SJCRH30 (cell line): ENCODE measurements at regions not wholly inside any gene's neighbourhood (a gene's known extent, or its start where the extent isn't known, plus 50 kb on each side); places are given as distances from the start of the nearest gene placed in this dataset.
A peak's percentile ranks its signal among the peaks of the same experiment; 100 is the strongest.
"Not testable (repeated sequence)": the region's sequence is repeated elsewhere in the genome, so short reads cannot be mapped to it uniquely, and the experiment has no call there.

Source experiments
- DNase-seq, 2 experiments: peaks; one replicate each; pipeline ENCODE4 v3.0.0-alpha.2; 2015 to 2020
- H3K27ac ChIP-seq: fragments of 250-450 bp; sonication (Bioruptor Pico); 2 replicates; pipeline ENCODE4 v1.5.1; 2020; ENCODE audit warnings: mild to moderate bottlenecking, moderate library complexity
- H3K27me3 ChIP-seq: fragments of 250-450 bp; sonication (Bioruptor Pico); 2 replicates; pipeline ENCODE4 v1.5.1; 2020; ENCODE audit warnings: mild to moderate bottlenecking, moderate library complexity
- H3K36me3 ChIP-seq: fragments of 250-450 bp; sonication (Bioruptor Pico); 2 replicates; pipeline ENCODE4 v1.5.1; 2020; ENCODE audit warnings: mild to moderate bottlenecking, moderate library complexity
- H3K4me1 ChIP-seq: fragments of 250-450 bp; sonication (Bioruptor Pico); 2 replicates; pipeline ENCODE4 v1.5.1; 2020; ENCODE audit warnings: mild to moderate bottlenecking, moderate library complexity
- H3K4me3 ChIP-seq: fragments of 250-450 bp; sonication (Bioruptor Pico); 2 replicates; pipeline ENCODE4 v1.5.1; 2020; ENCODE audit warnings: mild to moderate bottlenecking, moderate library complexity
- H3K9me3 ChIP-seq: fragments of 250-450 bp; sonication (Bioruptor Pico); replicated peaks from 2 replicates; pipeline ENCODE4 v1.5.1; 2020; ENCODE audit warnings: mild to moderate bottlenecking, moderate library complexity

- DNase-seq = peak; percentile 43 to 53
- H3K4me3 ChIP-seq = no peak overlapping the region
- peak overlapping the region; percentile 37 for H3K27ac ChIP-seq
- H3K9me3 ChIP-seq = no peaks in the 10 kb centered on the region
- peaks cover 29% of the 10 kb centered on the region for H3K4me1 ChIP-seq
- no peaks in the 10 kb centered on the region for H3K27me3 ChIP-seq
- H3K36me3 ChIP-seq = no peaks in the 10 kb centered on the region
Measured at GRCh38 chr6:14882394-14883026, 363.4 kb upstream of the JARID2 start.

- H3K9me3 ChIP-seq = no peaks in the 10 kb centered on the region
- peaks cover 24% of the 10 kb centered on the region for H3K4me1 ChIP-seq
- H3K27me3 ChIP-seq = no peaks in the 10 kb centered on the region
- DNase-seq = peak; percentile 77 to 88
- no peak overlapping the region for H3K4me3 ChIP-seq
- H3K27ac ChIP-seq = peak overlapping the region; percentile 51
- no peaks in the 10 kb centered on the region for H3K36me3 ChIP-seq
Measured at GRCh38 chr6:14883921-14884320, 361.9 kb upstream of the JARID2 start.

GRCh38 chr6:14885498-14885897 lies 360.4 kb upstream of the JARID2 start:
- H3K9me3 ChIP-seq = no peaks in the 10 kb centered on the region
- H3K4me1 ChIP-seq = peaks cover 24% of the 10 kb centered on the region
- no peak overlapping the region for H3K4me3 ChIP-seq
- H3K36me3 ChIP-seq = no peaks in the 10 kb centered on the region
- no peak overlapping the region for H3K27ac ChIP-seq
- no peaks in the 10 kb centered on the region for H3K27me3 ChIP-seq
- DNase-seq = no peak

GRCh38 chr6:14887181-14887580 lies 358.7 kb upstream of the JARID2 start:
- H3K4me3 ChIP-seq = no peak overlapping the region
- no peaks in the 10 kb centered on the region for H3K36me3 ChIP-seq

GRCh38 chr6:14887986-14888574 lies 357.8 kb upstream of the JARID2 start:
- Histone ChIP-seq H3K9me3 (no peaks in the 10 kb centered on the region), H3K36me3 (no peaks in the 10 kb centered on the region), H3K4me3 (no peak overlapping the region), H3K27me3 (no peaks in the 10 kb centered on the region), H3K4me1 (peaks cover 10% of the 10 kb centered on the region), H3K27ac (no peak overlapping the region)
- no peak for DNase-seq

More at GRCh38 chr6:14887181-14887580, 358.7 kb upstream of the JARID2 start:
- DNase-seq = no peak
- Histone ChIP-seq H3K27me3 (no peaks in the 10 kb centered on the region), H3K27ac (no peak overlapping the region), H3K4me1 (peaks cover 19% of the 10 kb centered on the region), H3K9me3 (no peaks in the 10 kb centered on the region)

- no peaks in the 10 kb centered on the region for H3K27me3 ChIP-seq
- H3K4me3 ChIP-seq = no peak overlapping the region
- H3K9me3 ChIP-seq = no peaks in the 10 kb centered on the region
- peaks cover 5% of the 10 kb centered on the region for H3K4me1 ChIP-seq
- H3K36me3 ChIP-seq = no peaks in the 10 kb centered on the region
- DNase-seq = no peak
- no peak overlapping the region for H3K27ac ChIP-seq
Measured at GRCh38 chr6:14888575-14889000, 357.3 kb upstream of the JARID2 start.

GRCh38 chr6:14889188-14889587 lies 356.7 kb upstream of the JARID2 start:
- Histone ChIP-seq H3K27me3 (no peaks in the 10 kb centered on the region), H3K4me3 (no peak overlapping the region), H3K4me1 (peaks cover 4% of the 10 kb centered on the region; the same call in 1 of the 2 replicates), H3K27ac (no peak overlapping the region), H3K36me3 (no peaks in the 10 kb centered on the region), H3K9me3 (no peaks in the 10 kb centered on the region)
- no peak for DNase-seq

- Histone ChIP-seq H3K4me3 (no peak overlapping the region), H3K27ac (no peak overlapping the region), H3K9me3 (no peaks in the 10 kb centered on the region), H3K4me1 (0 out of 2 replicates have a peak, but pooled peaks cover under 1% of the 10 kb centered on the region), H3K36me3 (no peaks in the 10 kb centered on the region), H3K27me3 (no peaks in the 10 kb centered on the region)
- DNase-seq = no peak
Measured at GRCh38 chr6:14889611-14890593, 356.0 kb upstream of the JARID2 start.

- not testable (repeated sequence) for H3K4me1 ChIP-seq, H3K27me3 ChIP-seq, H3K4me3 ChIP-seq, H3K36me3 ChIP-seq, DNase-seq, H3K9me3 ChIP-seq, H3K27ac ChIP-seq
Measured at GRCh38 chr6:14891820-14892375, 354.0 kb upstream of the JARID2 start.

GRCh38 chr6:14894105-14894504 lies 351.8 kb upstream of the JARID2 start:
- Histone ChIP-seq H3K4me1 (no peaks in the 10 kb centered on the region), H3K36me3 (no peaks in the 10 kb centered on the region), H3K27ac (no peak overlapping the region), H3K9me3 (no peaks in the 10 kb centered on the region), H3K27me3 (no peaks in the 10 kb centered on the region), H3K4me3 (no peak overlapping the region)
- DNase-seq = no peak

GRCh38 chr6:14896475-14896874 lies 349.4 kb upstream of the JARID2 start:
- H3K36me3 ChIP-seq = no peaks in the 10 kb centered on the region
- no peaks in the 10 kb centered on the region for H3K9me3 ChIP-seq
- no peak for DNase-seq
- no peak overlapping the region for H3K4me3 ChIP-seq
- no peak overlapping the region for H3K27ac ChIP-seq
- H3K4me1 ChIP-seq = no peaks in the 10 kb centered on the region
- no peaks in the 10 kb centered on the region for H3K27me3 ChIP-seq

GRCh38 chr6:14897831-14898230 lies 348.0 kb upstream of the JARID2 start:
- Histone ChIP-seq H3K4me3 (no peak overlapping the region), H3K4me1 (no peaks in the 10 kb centered on the region), H3K36me3 (no peaks in the 10 kb centered on the region), H3K9me3 (no peaks in the 10 kb centered on the region), H3K27me3 (no peaks in the 10 kb centered on the region), H3K27ac (no peak overlapping the region)
- DNase-seq = no peak

GRCh38 chr6:14899441-14899840 lies 346.4 kb upstream of the JARID2 start:
- not testable (repeated sequence) for H3K4me3 ChIP-seq, DNase-seq, H3K36me3 ChIP-seq, H3K27me3 ChIP-seq, H3K27ac ChIP-seq, H3K9me3 ChIP-seq, H3K4me1 ChIP-seq

GRCh38 chr6:14900919-14901318 lies 344.9 kb upstream of the JARID2 start:
- H3K27me3 ChIP-seq = no peaks in the 10 kb centered on the region
- H3K27ac ChIP-seq = no peak overlapping the region
- H3K4me1 ChIP-seq = no peaks in the 10 kb centered on the region
- no peak overlapping the region for H3K4me3 ChIP-seq
- DNase-seq = no peak
- H3K9me3 ChIP-seq = no peaks in the 10 kb centered on the region
- H3K36me3 ChIP-seq = no peaks in the 10 kb centered on the region
